Endothelial cell of umbilical vein (primary cell): ENCODE measurements at regions not wholly inside any gene's neighbourhood (a gene's known extent, or its start where the extent isn't known, plus 50 kb on each side); places are given as distances from the start of the nearest gene placed in this dataset.

Source experiments
- BruUV-seq: library from RNA; stranded (reverse); fragments of 400-500 nt; replicated peaks from 2 replicates; lab custom pipeline; 2021; lab: Mats Ljungman, UMichigan
- CTCF ChIA-PET: fragments of 300-600, 350-600 bp; sonication (Branson Sonifier 250); formaldehyde crosslinking; loops from one replicate; lab custom pipeline; 2021; ENCODE audit warnings: antibody characterized with exemption, inconsistent platforms; lab: Charles Lee
- POLR2A ChIA-PET: fragments of 300-600, 350-600 bp; sonication (Branson Sonifier 250); formaldehyde crosslinking; loops from one replicate; lab custom pipeline; 2021; ENCODE audit warnings: antibody characterized with exemption, inconsistent platforms; lab: Charles Lee
- DNase-seq: peaks from one replicate; pipeline ENCODE4 v3.0.0-alpha.2; 2011; ENCODE audit warnings: low read depth, low spot score
- FAIRE-seq: peaks from 2 replicates; lab custom pipeline; 2011; peaks lifted over from hg19 to GRCh38; lab: Jason Lieb, UNC
- H2AFZ ChIP-seq: 2 replicates; pipeline ENCODE4 v1.6.0; 2012; ENCODE audit warnings: low read depth, low read length, control low read depth, inconsistent platforms
- H3K27ac ChIP-seq: 2 replicates; pipeline ENCODE4 v1.5.1; 2011; ENCODE audit warnings: low read depth, mild to moderate bottlenecking, control low read depth, low read length, moderate library complexity; ENCODE audit not compliant: insufficient read depth
- H3K27me3 ChIP-seq, 2 experiments: 2 replicates each; pipeline versions ENCODE4 v1.6.0 to v1.6.1; 2011; ENCODE audit warnings: low read length in 2 of 2, mixed read lengths in 1 of 2; ENCODE audit not compliant: control insufficient read depth in 2 of 2, insufficient read depth in 2 of 2
- H3K36me3 ChIP-seq, 2 experiments: 2 replicates in 1 of 2; 3 replicates in 1 of 2; pipeline ENCODE4 v1.5.1; 2011; ENCODE audit warnings: low read length in 2 of 2, mild to moderate bottlenecking in 1 of 2, moderate library complexity in 1 of 2; ENCODE audit not compliant: control insufficient read depth in 2 of 2, insufficient read depth in 2 of 2; ENCODE audit errors: extremely low read depth in 1 of 2
- H3K4me1 ChIP-seq: 3 replicates; pipeline ENCODE4 v1.5.1; 2011; ENCODE audit warnings: mild to moderate bottlenecking, low read length; ENCODE audit not compliant: control insufficient read depth, insufficient read depth; ENCODE audit errors: extremely low read depth
- H3K4me2 ChIP-seq: 2 replicates; pipeline ENCODE4 v1.6.1; 2011; ENCODE audit warnings: low read length, control low read depth, mixed read lengths; ENCODE audit not compliant: insufficient read depth
- H3K4me3 ChIP-seq, 3 experiments: fragments of 200-600 bp in 1 of 3; sonication (generic), shearing (Covaris generic) in 1 of 3; replicated peaks in 1 of 3; 2 replicates each; pipeline ENCODE4 v1.5.1; 2011 to 2016; ENCODE audit warnings: control low read depth in 3 of 3, low read length in 3 of 3, mild to moderate bottlenecking in 2 of 3, inconsistent platforms in 1 of 3, low read depth in 1 of 3, moderate library complexity in 1 of 3; ENCODE audit not compliant: insufficient read depth in 1 of 3
- H3K79me2 ChIP-seq: 2 replicates; pipeline ENCODE4 v1.6.0; 2012; ENCODE audit warnings: low read length, inconsistent platforms; ENCODE audit not compliant: control insufficient read depth, insufficient read depth
- H3K9ac ChIP-seq: replicated peaks from 2 replicates; pipeline ENCODE3; 2011; ENCODE audit warnings: low read length, control low read depth; ENCODE audit not compliant: insufficient read depth; ENCODE audit errors: extremely low read depth
- H3K9me1 ChIP-seq: replicated peaks from 3 replicates; pipeline ENCODE4 v1.6.0; 2011; ENCODE audit warnings: mild to moderate bottlenecking, low read length; ENCODE audit not compliant: control insufficient read depth, insufficient read depth; ENCODE audit errors: extremely low read depth
- H3K9me3 ChIP-seq: replicated peaks from 2 replicates; pipeline ENCODE4 v1.5.1; 2012; ENCODE audit warnings: low read length, inconsistent platforms; ENCODE audit not compliant: control insufficient read depth, insufficient read depth
- H4K20me1 ChIP-seq: replicated peaks from 2 replicates; pipeline ENCODE3; 2011; ENCODE audit warnings: mild to moderate bottlenecking, low read length; ENCODE audit not compliant: control insufficient read depth, insufficient read depth; ENCODE audit errors: extremely low read depth
- EZH2 ChIP-seq: IDR thresholded peaks from 2 replicates; pipeline ENCODE4 v1.6.1; 2012; ENCODE audit warnings: borderline replicate concordance, low read depth, mild to moderate bottlenecking, moderate library complexity, low read length, inconsistent platforms; ENCODE audit not compliant: severe bottlenecking
- FOS ChIP-seq: IDR thresholded peaks from 2 replicates; pipeline ENCODE4 v1.6.1; 2011; ENCODE audit warnings: mild to moderate bottlenecking, low read length, moderate library complexity, borderline replicate concordance; ENCODE audit not compliant: insufficient read depth
- GATA2 ChIP-seq: IDR thresholded peaks from 2 replicates; pipeline ENCODE4 v1.7.0; 2011; ENCODE audit warnings: low read depth, mild to moderate bottlenecking, moderate library complexity, mixed read lengths, low read length; ENCODE audit not compliant: insufficient read length, insufficient read depth
- JUN ChIP-seq: IDR thresholded peaks from 2 replicates; pipeline ENCODE4 v1.6.1; 2011; ENCODE audit warnings: borderline replicate concordance, low read depth; ENCODE audit not compliant: insufficient read length, insufficient read depth
- MYC ChIP-seq: IDR thresholded peaks from one replicate; pipeline ENCODE4 v1.6.1; 2011; ENCODE audit warnings: mild to moderate bottlenecking, low read depth, low read length
- POLR2A ChIP-seq: IDR thresholded peaks from 2 replicates; pipeline ENCODE4 v1.6.1; 2012; ENCODE audit warnings: low read depth, mild to moderate bottlenecking, control low read depth, low read length
- POLR2AphosphoS5 ChIP-seq: IDR thresholded peaks from 2 replicates; pipeline ENCODE4 v1.6.1; 2012; ENCODE audit warnings: low read depth, mild to moderate bottlenecking, control low read depth, low read length, moderate library complexity; ENCODE audit not compliant: insufficient read depth
- dilution Hi-C: fragments of 300-500 bp; cut with MboI; formaldehyde crosslinking; loops from one replicate; pipeline ENCODE4 v1.15.0; 2019; ENCODE audit warnings: low sequenced_read_pairs; ENCODE audit not compliant: extremely low pct_ligation_motif_present
- intact Hi-C: fragments of 100-400 bp; cut with micrococcal nuclease; formaldehyde crosslinking; loops from one replicate; pipeline ENCODE4 v1.10.0; 2022
- TF ChIP-seq, protein P1 (sequence below), 2 donors: IDR thresholded peaks; 1 replicate in 1 of 2; 2 replicates in 1 of 2; pipeline ENCODE4 v1.5.1; 2011; ENCODE audit warnings: low read length in 2 of 2, mild to moderate bottlenecking in 2 of 2, moderate library complexity in 2 of 2, control low read depth in 1 of 2, inconsistent platforms in 1 of 2, low read depth in 1 of 2; ENCODE audit not compliant: insufficient read depth in 1 of 2; ENCODE audit errors: extremely low read depth in 1 of 2
- TF ChIP-seq, protein P2 (sequence below): IDR thresholded peaks from 2 replicates; pipeline ENCODE4 v1.6.1; 2011; ENCODE audit not compliant: insufficient read depth, insufficient read length

GRCh38 chr6:151155095-151155494, 84.7 kb upstream of the AKAP12 start:
- CTCF ChIA-PET: interaction anchor here (1.3 kb wide), 1 partner anchor 169 kb away, joined by 3 read pairs; no protein-coding TSS in a partner anchor
- FAIRE-seq: no peak
- Histone ChIP-seq H3K36me3 (no peaks in the 10 kb centered on the region), H3K4me1 (no peaks in the 10 kb centered on the region), H2AFZ (no peak overlapping the region), H3K9me1 (no peaks in the 10 kb centered on the region), H3K79me2 (no peaks in the 10 kb centered on the region), H3K9ac (no peak overlapping the region), H3K27ac (no peak overlapping the region), H4K20me1 (no peaks in the 10 kb centered on the region), H3K27me3 (peaks cover 0 to 1% of the 10 kb centered on the region in 2 experiments), H3K4me3 (no peak overlapping the region), H3K9me3 (no peaks in the 10 kb centered on the region), H3K4me2 (no peak overlapping the region)
- intact Hi-C loops: no loop called here
- dilution Hi-C loops: no loop called here
- POLR2A ChIA-PET: no interaction called here
- no peak for DNase-seq
- TF ChIP-seq FOS (no peak), GATA2 (no peak), JUN (no peak), EZH2 (no peak), POLR2AphosphoS5 (no peak), MYC (no peak), POLR2A (no peak)
- TF ChIP-seq, protein P1, sequence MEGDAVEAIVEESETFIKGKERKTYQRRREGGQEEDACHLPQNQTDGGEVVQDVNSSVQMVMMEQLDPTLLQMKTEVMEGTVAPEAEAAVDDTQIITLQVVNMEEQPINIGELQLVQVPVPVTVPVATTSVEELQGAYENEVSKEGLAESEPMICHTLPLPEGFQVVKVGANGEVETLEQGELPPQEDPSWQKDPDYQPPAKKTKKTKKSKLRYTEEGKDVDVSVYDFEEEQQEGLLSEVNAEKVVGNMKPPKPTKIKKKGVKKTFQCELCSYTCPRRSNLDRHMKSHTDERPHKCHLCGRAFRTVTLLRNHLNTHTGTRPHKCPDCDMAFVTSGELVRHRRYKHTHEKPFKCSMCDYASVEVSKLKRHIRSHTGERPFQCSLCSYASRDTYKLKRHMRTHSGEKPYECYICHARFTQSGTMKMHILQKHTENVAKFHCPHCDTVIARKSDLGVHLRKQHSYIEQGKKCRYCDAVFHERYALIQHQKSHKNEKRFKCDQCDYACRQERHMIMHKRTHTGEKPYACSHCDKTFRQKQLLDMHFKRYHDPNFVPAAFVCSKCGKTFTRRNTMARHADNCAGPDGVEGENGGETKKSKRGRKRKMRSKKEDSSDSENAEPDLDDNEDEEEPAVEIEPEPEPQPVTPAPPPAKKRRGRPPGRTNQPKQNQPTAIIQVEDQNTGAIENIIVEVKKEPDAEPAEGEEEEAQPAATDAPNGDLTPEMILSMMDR (IDR thresholded peaks at IDR 0.05; ENCODE audit: extremely low read depth in 1 of 2, insufficient read depth in 1 of 2, low read depth in 1 of 2, low read length in 2 of 2): no peak
- TF ChIP-seq, protein P2, sequence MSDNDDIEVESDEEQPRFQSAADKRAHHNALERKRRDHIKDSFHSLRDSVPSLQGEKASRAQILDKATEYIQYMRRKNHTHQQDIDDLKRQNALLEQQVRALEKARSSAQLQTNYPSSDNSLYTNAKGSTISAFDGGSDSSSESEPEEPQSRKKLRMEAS: no peak
- no TSS peak for BruUV-seq
